Subcutaneous abdominal adipose tissue (tissue), 5 donors: ENCODE measurements at regions not wholly inside any gene's neighbourhood (a gene's known extent, or its start where the extent isn't known, plus 50 kb on each side); places are given as distances from the start of the nearest gene placed in this dataset.

ENCODE experiments used
- H3K27ac ChIP-seq: one replicate; pipeline ENCODE4 v1.7.0; 2013; ENCODE audit warnings: low read depth, mild to moderate bottlenecking, inconsistent platforms, low read length, moderate library complexity
- H3K27me3 ChIP-seq, 5 donors: one replicate each; pipeline ENCODE4 v1.7.0; 2013; ENCODE audit warnings: low read length in 5 of 5, inconsistent platforms in 1 of 5; ENCODE audit not compliant: control insufficient read depth in 5 of 5, insufficient read depth in 4 of 5
- H3K36me3 ChIP-seq, 5 donors: one replicate each; pipeline ENCODE4 v1.7.0; 2013; ENCODE audit warnings: low read length in 5 of 5; ENCODE audit not compliant: control insufficient read depth in 5 of 5, insufficient read depth in 5 of 5
- H3K4me1 ChIP-seq, 5 donors: one replicate each; pipeline ENCODE4 v1.7.0; 2013; ENCODE audit warnings: low read length in 5 of 5, mild to moderate bottlenecking in 3 of 5, moderate library complexity in 1 of 5; ENCODE audit not compliant: control insufficient read depth in 5 of 5, insufficient read depth in 5 of 5
- H3K4me3 ChIP-seq, 5 donors: one replicate each; pipeline ENCODE4 v1.7.0; 2013; ENCODE audit warnings: low read length in 5 of 5, low read depth in 1 of 5
- H3K9ac ChIP-seq, 5 donors: one replicate each; pipeline ENCODE4 v1.7.0; 2013; ENCODE audit warnings: low read length in 5 of 5, mild to moderate bottlenecking in 4 of 5, moderate library complexity in 3 of 5
- H3K9me3 ChIP-seq, 5 donors: one replicate each; pipeline ENCODE4 v1.7.0; 2013; ENCODE audit warnings: low read length in 5 of 5; ENCODE audit not compliant: control insufficient read depth in 5 of 5
- donor health status: healthy.
- donor health status: healthy.
- donor health status: healthy.
- donor health status: healthy.
- donor health status: healthy.

DNA sequence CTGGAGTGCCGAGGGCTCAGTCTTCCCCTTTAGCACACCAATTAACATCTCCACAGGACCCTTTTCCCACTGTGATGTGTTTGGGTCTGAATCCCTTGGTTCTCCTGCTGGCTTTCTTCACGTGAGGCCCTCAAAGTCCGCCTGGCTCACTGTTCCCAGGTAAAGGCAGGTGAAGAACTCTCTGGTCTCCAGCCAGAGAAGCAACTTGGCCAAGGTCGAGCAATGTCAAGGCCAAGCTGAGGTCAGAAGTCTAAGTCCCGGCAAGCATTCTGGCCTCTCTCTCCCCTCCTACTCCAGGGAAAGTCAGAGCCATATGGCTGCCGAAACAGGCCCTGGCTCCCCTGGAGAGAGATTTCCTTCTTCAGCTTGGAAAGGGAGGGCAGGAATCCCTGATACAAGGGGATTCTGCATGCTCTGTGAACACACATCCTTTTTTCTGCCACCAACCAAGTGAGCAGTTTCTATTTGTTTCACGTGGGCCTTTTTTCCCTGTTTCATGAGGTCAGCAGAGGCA is 61.4 kb upstream of the ESRRB start:
- Histone ChIP-seq H3K4me3 (no peak overlapping the region), H3K9ac (no peak overlapping the region), H3K9me3 (no peaks in the 10 kb centered on the region), H3K27ac (no peak overlapping the region), H3K4me1 (peaks cover 0 to 10% (median 0%) of the 10 kb centered on the region in 5 donors), H3K27me3 (peaks cover 11 to 16% (median 14%) of the 10 kb centered on the region in 5 donors), H3K36me3 (no peaks in the 10 kb centered on the region)

DNA sequence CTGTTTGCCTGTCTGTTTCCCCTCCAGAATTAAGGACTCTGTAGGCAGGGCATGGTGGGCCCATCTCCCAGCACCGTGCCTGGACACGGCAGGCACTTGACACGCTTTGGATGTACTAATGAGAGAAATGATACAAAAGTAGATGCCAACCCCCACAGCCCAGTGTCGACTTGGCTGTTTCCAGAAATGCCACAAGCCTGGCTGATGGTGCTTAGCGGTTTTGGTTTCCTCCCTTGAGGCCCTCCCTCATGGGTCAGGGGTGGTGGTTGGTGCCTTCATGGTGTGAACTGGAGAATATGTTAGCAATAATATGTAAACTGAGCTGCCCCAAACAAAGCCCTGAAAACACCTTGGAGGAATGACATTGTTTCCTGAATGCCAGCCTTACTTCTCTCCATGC is 55.5 kb upstream of the ESRRB start:
- H3K27ac ChIP-seq: no peak overlapping the region

GRCh38 chr14:76320975-76321374 is 55.0 kb upstream of the ESRRB start:
- no peak overlapping the region for H3K4me3 ChIP-seq
- no peaks in the 10 kb centered on the region for H3K4me1 ChIP-seq
- H3K27me3 ChIP-seq: peaks cover 0 to 3% (median 0%) of the 10 kb centered on the region in 5 donors
- no peaks in the 10 kb centered on the region for H3K36me3 ChIP-seq
- H3K9me3 ChIP-seq: no peaks in the 10 kb centered on the region
- H3K27ac ChIP-seq: no peak overlapping the region
- H3K9ac ChIP-seq: no peak overlapping the region

More for the DNA sequence above, 55.5 kb upstream of the ESRRB start:
- Histone ChIP-seq H3K9me3 (no peaks in the 10 kb centered on the region), H3K4me1 (no peaks in the 10 kb centered on the region), H3K4me3 (no peak overlapping the region), H3K36me3 (no peaks in the 10 kb centered on the region), H3K9ac (no peak overlapping the region), H3K27me3 (peaks cover 0 to 3% (median 0%) of the 10 kb centered on the region in 5 donors)

- Histone ChIP-seq H3K4me3 (no peak overlapping the region), H3K4me1 (no peaks in the 10 kb centered on the region), H3K36me3 (no peaks in the 10 kb centered on the region), H3K9me3 (no peaks in the 10 kb centered on the region), H3K27me3 (peaks cover 0 to 3% (median 0%) of the 10 kb centered on the region in 5 donors), H3K27ac (no peak overlapping the region), H3K9ac (no peak overlapping the region)
Observed at GRCh38 chr14:76322594-76323220, 53.2 kb upstream of the ESRRB start.

DNA sequence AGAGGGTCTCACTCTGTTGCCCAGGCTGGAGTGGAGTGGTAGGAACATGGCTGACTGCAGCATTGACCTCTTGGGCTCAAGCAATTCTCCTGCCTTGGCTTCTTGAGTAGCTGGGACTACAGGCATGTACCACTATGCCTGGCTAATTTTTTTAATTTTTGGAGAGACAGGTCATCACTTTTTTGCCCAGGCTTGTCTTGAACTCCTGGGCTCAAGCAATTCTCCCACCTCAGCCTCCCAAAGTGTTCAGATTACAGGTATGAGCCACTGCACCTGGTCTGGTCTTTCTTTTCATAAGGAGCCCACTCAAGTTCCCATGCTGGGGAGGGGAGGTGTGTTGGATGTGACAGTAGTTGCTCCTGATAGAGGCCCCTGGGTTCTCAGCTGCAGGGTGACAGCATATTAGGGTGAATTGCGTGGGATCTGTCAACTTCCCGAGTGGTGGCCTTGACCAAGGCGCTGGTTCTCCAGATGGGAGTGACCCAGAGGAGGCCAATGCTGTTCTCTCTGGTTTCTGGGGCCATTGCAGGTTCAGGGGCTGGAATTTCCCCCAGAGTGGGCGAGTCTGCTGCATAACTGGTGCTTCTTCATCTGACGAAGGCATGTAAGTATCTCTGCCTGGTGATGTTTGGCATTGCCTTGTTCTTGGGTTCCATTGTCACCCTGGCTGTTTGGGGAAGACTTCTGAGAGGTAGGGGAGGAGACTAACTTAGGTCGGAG is 52.4 kb upstream of the ESRRB start:
- Histone ChIP-seq H3K4me3 (no peak overlapping the region), H3K4me1 (peaks cover 0 to 1% (median 0%) of the 10 kb centered on the region in 5 donors), H3K27ac (no peak overlapping the region), H3K9ac (no peak overlapping the region), H3K9me3 (no peaks in the 10 kb centered on the region), H3K27me3 (peaks cover 0 to 3% (median 0%) of the 10 kb centered on the region in 5 donors), H3K36me3 (no peaks in the 10 kb centered on the region)

- Histone ChIP-seq H3K27me3 (peaks cover 0 to 3% (median 1%) of the 10 kb centered on the region in 5 donors), H3K36me3 (no peaks in the 10 kb centered on the region), H3K27ac (no peak overlapping the region), H3K4me3 (no peak overlapping the region), H3K4me1 (peaks cover 0 to 8% (median 2%) of the 10 kb centered on the region in 5 donors), H3K9ac (no peak overlapping the region), H3K9me3 (no peaks in the 10 kb centered on the region)
Observed at GRCh38 chr14:76324133-76324532, 51.8 kb upstream of the ESRRB start.
